GM12878 (cell line): ENCODE measurements at regions not wholly inside any gene's neighbourhood (a gene's known extent, or its start where the extent isn't known, plus 50 kb on each side); places are given as distances from the start of the nearest gene placed in this dataset.

Experiments used
- BACH1 ChIP-seq: fragments of 450-650 bp; IDR thresholded peaks from 2 replicates; pipeline ENCODE4 v1.6.1; 2017; ENCODE audit warnings: mild to moderate bottlenecking, borderline replicate concordance
- BMI1 ChIP-seq: fragments of 450-650 bp; IDR thresholded peaks from 2 replicates; pipeline ENCODE4 v1.6.1; 2016; ENCODE audit warnings: mild to moderate bottlenecking, moderate library complexity, borderline replicate concordance
- CBX3 ChIP-seq: fragments of 200-600 bp; sonication (generic); IDR thresholded peaks from 2 replicates; pipeline ENCODE4 v1.6.1; 2016; ENCODE audit warnings: low read depth, borderline replicate concordance
- CHD4 ChIP-seq: fragments of 200-600 bp; sonication (generic); IDR thresholded peaks from 2 replicates; pipeline ENCODE4 v1.6.1; 2016; ENCODE audit warnings: mild to moderate bottlenecking
- ESRRA ChIP-seq: IDR thresholded peaks from 2 replicates; pipeline ENCODE4 v1.6.1; 2012; ENCODE audit warnings: mild to moderate bottlenecking, low read length, improper control_type of control experiment
- HDAC6 ChIP-seq: fragments of 200-600 bp; sonication (generic); IDR thresholded peaks from one replicate; pipeline ENCODE4 v1.8.0; 2017; ENCODE audit warnings: antibody characterized with exemption; ENCODE audit not compliant: unreplicated experiment
- IKZF2 ChIP-seq, 2 experiments: fragments of 450-650 bp; IDR thresholded peaks; 2 replicates each; pipeline ENCODE4 v1.6.1; 2017; ENCODE audit warnings: mild to moderate bottlenecking in 2 of 2, moderate library complexity in 2 of 2
- LARP7 ChIP-seq: fragments of 450-650 bp; IDR thresholded peaks from 2 replicates; pipeline ENCODE4 v1.6.1; 2017; ENCODE audit warnings: mild to moderate bottlenecking
- MEF2A ChIP-seq: IDR thresholded peaks from 2 replicates; pipeline ENCODE4 v1.6.1; 2011; ENCODE audit warnings: low read depth, mild to moderate bottlenecking, low read length, moderate library complexity; ENCODE audit not compliant: insufficient read depth
- MTA2 ChIP-seq: fragments of 450-650 bp; IDR thresholded peaks from 2 replicates; pipeline ENCODE4 v1.6.1; 2016; ENCODE audit warnings: low read depth, mild to moderate bottlenecking, moderate library complexity
- SPI1 ChIP-seq: IDR thresholded peaks from 2 replicates; pipeline ENCODE4 v1.6.1; 2011; ENCODE audit warnings: low read depth, mild to moderate bottlenecking, low read length, moderate library complexity, borderline replicate concordance; ENCODE audit not compliant: insufficient read depth
- SREBF1 ChIP-seq: IDR thresholded peaks from 2 replicates; pipeline ENCODE4 v1.6.1; 2012; ENCODE audit warnings: mild to moderate bottlenecking, low read length
- STAT1 ChIP-seq: fragments of 450-650 bp; conservative IDR thresholded peaks from 2 replicates; pipeline ENCODE4 v1.6.1; 2014; ENCODE audit warnings: antibody characterized with exemption, mild to moderate bottlenecking
- TAF1 ChIP-seq: IDR thresholded peaks from 2 replicates; pipeline ENCODE4 v1.6.1; 2011; ENCODE audit warnings: mild to moderate bottlenecking, low read depth, low read length, borderline replicate concordance
- TARDBP ChIP-seq: IDR thresholded peaks from 2 replicates; pipeline ENCODE4 v1.6.1; 2016; ENCODE audit warnings: borderline replicate concordance
- WRNIP1 ChIP-seq: IDR thresholded peaks from 2 replicates; pipeline ENCODE4 v1.6.1; 2011; ENCODE audit warnings: low read depth, low read length, improper control_type of control experiment, borderline replicate concordance
- ZBED1 ChIP-seq: IDR thresholded peaks from 2 replicates; pipeline ENCODE4 v1.6.1; 2016; ENCODE audit warnings: borderline replicate concordance
- ZNF207 ChIP-seq: fragments of 450-650 bp; IDR thresholded peaks from 2 replicates; pipeline ENCODE4 v1.6.1; 2014; ENCODE audit warnings: antibody characterized with exemption, mild to moderate bottlenecking, borderline replicate concordance
- ZNF274 ChIP-seq: IDR thresholded peaks from one replicate; pipeline ENCODE4 v1.8.0; 2011; ENCODE audit not compliant: insufficient read length, insufficient read depth
- ZZZ3 ChIP-seq: IDR thresholded peaks from 2 replicates; pipeline ENCODE4 v1.6.1; 2011; ENCODE audit warnings: low read depth; ENCODE audit not compliant: control insufficient read depth, insufficient read length
- TF ChIP-seq, protein P1 (sequence below): fragments of 150-350 bp; IDR thresholded peaks from 2 replicates; pipeline ENCODE4 v1.6.1; 2016; ENCODE audit warnings: low read depth, low read length
- TF ChIP-seq, protein P2 (sequence below): fragments of 450-650 bp; IDR thresholded peaks from 2 replicates; pipeline ENCODE4 v1.6.1; 2016; ENCODE audit warnings: mild to moderate bottlenecking
- TF ChIP-seq, protein P3 (sequence below): fragments of 450-650 bp; IDR thresholded peaks from 2 replicates; pipeline ENCODE4 v1.6.1; 2018; ENCODE audit warnings: borderline replicate concordance, mild to moderate bottlenecking; ENCODE audit not compliant: partially characterized antibody

DNA sequence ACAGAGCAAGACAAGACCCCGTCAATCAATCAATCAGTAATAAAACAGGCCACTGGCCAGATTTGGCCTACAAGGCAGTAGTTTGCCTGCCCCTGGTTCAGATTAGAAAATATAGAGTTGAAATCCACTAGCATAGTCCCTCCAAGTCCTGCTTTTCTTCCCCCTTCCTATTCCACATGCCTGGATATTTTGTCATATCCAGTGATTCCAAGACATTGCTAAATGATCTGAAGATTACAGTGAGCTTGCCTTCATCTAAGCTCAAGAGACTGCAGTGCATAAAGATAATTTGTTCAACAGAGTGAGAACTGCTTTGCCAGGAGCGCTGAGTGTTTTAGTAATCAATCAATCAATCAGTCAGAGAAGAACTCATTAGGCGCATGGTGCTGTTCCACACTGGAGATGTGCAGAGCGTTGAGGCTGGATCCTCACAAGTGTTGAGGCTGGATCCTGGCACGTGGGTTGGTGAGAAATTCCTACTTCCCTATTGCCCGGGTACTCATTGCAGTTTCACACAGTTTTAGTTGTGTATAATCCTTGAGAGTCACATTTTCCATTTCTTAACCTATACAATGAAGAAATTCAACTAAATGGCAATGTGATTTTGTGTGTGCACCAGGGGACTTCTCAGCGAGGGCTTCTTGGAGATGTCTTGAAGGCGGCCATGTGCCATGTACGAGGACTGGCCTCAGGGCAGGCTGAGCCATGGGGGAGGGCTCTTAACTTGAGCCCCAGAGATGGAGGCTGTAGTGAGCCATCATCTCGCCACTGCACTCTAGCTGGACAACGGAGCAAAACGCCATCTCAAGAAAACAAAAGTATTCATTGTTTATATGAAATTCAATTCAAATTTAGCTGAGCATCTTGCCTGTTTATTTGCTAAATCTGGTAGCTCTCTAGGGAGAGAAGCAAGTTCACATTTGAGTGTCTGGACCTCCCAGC is 76.3 kb downstream of the TOMM20 start (continued):
- TF ChIP-seq MEF2A = no peak
- TF ChIP-seq ESRRA = no peak
- no peak for TF ChIP-seq TARDBP
- TF ChIP-seq HDAC6 = no peak
- TF ChIP-seq WRNIP1 = no peak
- TF ChIP-seq SREBF1 = no peak
- TF ChIP-seq, protein P1, sequence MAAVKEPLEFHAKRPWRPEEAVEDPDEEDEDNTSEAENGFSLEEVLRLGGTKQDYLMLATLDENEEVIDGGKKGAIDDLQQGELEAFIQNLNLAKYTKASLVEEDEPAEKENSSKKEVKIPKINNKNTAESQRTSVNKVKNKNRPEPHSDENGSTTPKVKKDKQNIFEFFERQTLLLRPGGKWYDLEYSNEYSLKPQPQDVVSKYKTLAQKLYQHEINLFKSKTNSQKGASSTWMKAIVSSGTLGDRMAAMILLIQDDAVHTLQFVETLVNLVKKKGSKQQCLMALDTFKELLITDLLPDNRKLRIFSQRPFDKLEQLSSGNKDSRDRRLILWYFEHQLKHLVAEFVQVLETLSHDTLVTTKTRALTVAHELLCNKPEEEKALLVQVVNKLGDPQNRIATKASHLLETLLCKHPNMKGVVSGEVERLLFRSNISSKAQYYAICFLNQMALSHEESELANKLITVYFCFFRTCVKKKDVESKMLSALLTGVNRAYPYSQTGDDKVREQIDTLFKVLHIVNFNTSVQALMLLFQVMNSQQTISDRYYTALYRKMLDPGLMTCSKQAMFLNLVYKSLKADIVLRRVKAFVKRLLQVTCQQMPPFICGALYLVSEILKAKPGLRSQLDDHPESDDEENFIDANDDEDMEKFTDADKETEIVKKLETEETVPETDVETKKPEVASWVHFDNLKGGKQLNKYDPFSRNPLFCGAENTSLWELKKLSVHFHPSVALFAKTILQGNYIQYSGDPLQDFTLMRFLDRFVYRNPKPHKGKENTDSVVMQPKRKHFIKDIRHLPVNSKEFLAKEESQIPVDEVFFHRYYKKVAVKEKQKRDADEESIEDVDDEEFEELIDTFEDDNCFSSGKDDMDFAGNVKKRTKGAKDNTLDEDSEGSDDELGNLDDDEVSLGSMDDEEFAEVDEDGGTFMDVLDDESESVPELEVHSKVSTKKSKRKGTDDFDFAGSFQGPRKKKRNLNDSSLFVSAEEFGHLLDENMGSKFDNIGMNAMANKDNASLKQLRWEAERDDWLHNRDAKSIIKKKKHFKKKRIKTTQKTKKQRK = no peak
- TF ChIP-seq CHD4 = no peak
- no peak for TF ChIP-seq ZBED1
- no peak for TF ChIP-seq BMI1
- no peak for TF ChIP-seq LARP7
- no peak for TF ChIP-seq MTA2
- peak; percentile 31; the same call in 1 of the 2 replicates for TF ChIP-seq SPI1
- no peak for TF ChIP-seq BACH1
- TF ChIP-seq STAT1 = no peak
- TF ChIP-seq TAF1 = no peak
- no peak for TF ChIP-seq ZZZ3
- TF ChIP-seq CBX3 = no peak
- TF ChIP-seq, protein P2, sequence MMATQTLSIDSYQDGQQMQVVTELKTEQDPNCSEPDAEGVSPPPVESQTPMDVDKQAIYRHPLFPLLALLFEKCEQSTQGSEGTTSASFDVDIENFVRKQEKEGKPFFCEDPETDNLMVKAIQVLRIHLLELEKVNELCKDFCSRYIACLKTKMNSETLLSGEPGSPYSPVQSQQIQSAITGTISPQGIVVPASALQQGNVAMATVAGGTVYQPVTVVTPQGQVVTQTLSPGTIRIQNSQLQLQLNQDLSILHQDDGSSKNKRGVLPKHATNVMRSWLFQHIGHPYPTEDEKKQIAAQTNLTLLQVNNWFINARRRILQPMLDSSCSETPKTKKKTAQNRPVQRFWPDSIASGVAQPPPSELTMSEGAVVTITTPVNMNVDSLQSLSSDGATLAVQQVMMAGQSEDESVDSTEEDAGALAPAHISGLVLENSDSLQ = peak; percentile 33; the same call in 1 of the 2 replicates
- peak; percentile 48 to 72; a peak in 3 of 4 replicates for TF ChIP-seq IKZF2 (IDR thresholded peaks at IDR 0.05)
- no peak for TF ChIP-seq ZNF207
- TF ChIP-seq ZNF274 = no peak
- TF ChIP-seq, protein P3, sequence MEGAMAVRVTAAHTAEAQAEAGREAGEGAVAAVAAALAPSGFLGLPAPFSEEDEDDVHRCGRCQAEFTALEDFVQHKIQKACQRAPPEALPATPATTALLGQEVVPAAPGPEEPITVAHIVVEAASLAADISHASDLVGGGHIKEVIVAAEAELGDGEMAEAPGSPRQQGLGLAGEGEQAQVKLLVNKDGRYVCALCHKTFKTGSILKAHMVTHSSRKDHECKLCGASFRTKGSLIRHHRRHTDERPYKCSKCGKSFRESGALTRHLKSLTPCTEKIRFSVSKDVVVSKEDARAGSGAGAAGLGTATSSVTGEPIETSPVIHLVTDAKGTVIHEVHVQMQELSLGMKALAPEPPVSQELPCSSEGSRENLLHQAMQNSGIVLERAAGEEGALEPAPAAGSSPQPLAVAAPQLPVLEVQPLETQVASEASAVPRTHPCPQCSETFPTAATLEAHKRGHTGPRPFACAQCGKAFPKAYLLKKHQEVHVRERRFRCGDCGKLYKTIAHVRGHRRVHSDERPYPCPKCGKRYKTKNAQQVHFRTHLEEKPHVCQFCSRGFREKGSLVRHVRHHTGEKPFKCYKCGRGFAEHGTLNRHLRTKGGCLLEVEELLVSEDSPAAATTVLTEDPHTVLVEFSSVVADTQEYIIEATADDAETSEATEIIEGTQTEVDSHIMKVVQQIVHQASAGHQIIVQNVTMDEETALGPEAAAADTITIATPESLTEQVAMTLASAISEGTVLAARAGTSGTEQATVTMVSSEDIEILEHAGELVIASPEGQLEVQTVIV = no peak
